ENCODE measurements at regions not wholly inside any gene's neighbourhood (a gene's known extent, or its start where the extent isn't known, plus 50 kb on each side); places are given as distances from the start of the nearest gene placed in this dataset.

DNA sequence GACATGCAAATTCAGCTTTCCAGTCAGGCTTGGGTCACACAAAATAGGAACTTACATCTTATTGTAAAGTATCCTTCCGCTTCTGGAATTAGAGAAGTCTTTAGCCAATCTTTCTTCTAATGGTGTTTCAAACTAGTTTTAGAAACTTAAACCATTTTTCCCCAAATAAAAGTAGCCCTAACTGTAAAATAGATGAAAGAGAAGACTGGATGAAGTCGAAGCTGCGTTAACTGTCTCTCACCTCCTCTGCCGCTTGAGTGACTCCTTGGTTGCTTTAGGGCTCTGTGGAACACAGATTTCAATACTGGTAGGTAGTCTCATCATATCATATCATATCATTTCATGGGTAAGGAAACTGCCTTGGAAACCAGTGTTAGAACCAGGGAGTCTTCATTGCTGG, 498.4 kb downstream of the XIRP2 start:
- no peak for DNase-seq (ENCODE audit: low read depth, low spot score)
- no peaks in the 10 kb centered on the region for H3K9me3 ChIP-seq (ENCODE audit: low read depth, low read length)
- no peak overlapping the region for H3K4me3 ChIP-seq
- TF ChIP-seq FOXP2 (optimal IDR thresholded peaks at IDR 0.05; ENCODE audit: control extremely low read depth, extremely low read length, insufficient read depth) (no peak), EZH2 (IDR thresholded peaks at IDR 0.05) (no peak), POLR2AphosphoS5 (IDR thresholded peaks at IDR 0.05; ENCODE audit: borderline replicate concordance, low read depth, low read length) (no peak)
- H3K9ac ChIP-seq (ENCODE audit: insufficient read length): no peak overlapping the region
- H3K27ac ChIP-seq: no peak overlapping the region
- no peaks in the 10 kb centered on the region for H3K36me3 ChIP-seq (ENCODE audit: insufficient read depth, low read length)

DNA sequence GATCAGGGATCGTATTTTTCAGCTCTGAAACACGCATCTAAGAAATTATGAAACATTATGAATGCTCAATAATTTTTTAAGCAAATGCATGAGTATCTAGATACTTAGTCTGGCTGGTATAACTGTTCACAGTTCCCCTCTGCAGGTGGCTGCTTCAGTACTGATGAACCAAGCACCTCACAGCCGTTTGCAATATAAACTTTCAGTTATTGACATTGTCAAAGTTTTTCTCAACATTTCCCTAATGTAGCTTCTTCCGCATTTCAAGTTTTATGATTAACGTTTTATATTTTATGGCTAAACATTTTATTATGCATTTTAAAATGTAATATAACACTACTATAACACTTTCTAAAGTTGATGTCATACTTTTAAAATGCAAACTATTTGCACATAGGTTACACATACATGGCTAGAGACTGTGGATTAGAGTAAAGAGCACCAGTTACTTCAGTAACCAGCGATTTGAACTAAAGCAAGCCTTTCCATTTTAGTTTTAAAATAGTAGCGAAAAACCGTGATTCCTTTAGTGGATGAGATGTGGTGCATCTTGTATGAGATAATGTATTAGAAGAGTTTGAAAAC, 495.4 kb downstream of the XIRP2 start:
- H3K9ac ChIP-seq (ENCODE audit: insufficient read length): no peak overlapping the region
- no peak for TF ChIP-seq EZH2 (IDR thresholded peaks at IDR 0.05)
- no peak for TF ChIP-seq FOXP2 (optimal IDR thresholded peaks at IDR 0.05; ENCODE audit: control extremely low read depth, extremely low read length, insufficient read depth)
- TF ChIP-seq POLR2AphosphoS5 (IDR thresholded peaks at IDR 0.05; ENCODE audit: borderline replicate concordance, low read depth, low read length): no peak
- no peaks in the 10 kb centered on the region for H3K36me3 ChIP-seq (ENCODE audit: insufficient read depth, low read length)
- DNase-seq (ENCODE audit: low read depth, low spot score): no peak
- no peak overlapping the region for H3K27ac ChIP-seq
- H3K9me3 ChIP-seq (ENCODE audit: low read depth, low read length): no peaks in the 10 kb centered on the region
- H3K4me3 ChIP-seq: no peak overlapping the region

DNA sequence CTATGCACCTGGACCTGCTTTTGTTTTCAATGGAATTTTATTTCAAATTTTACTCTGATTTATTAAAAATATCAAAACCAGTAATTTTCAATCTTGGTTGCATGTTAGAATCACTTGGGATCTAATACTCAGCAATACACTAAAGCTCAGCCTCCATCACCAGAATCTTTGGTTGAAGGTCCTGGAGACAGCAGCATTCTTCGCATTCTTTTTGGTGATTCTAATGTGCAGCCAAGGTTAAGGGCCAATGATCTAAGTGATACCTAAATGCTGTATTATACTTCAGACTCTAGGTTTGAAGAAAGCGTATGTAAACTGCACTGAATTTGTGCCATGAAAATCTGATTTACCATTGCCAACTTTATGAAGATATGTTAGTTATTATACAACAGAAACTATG, 493.1 kb downstream of the XIRP2 start:
- H3K4me3 ChIP-seq: no peak overlapping the region
- TF ChIP-seq POLR2AphosphoS5 (IDR thresholded peaks at IDR 0.05; ENCODE audit: borderline replicate concordance, low read depth, low read length) (no peak), FOXP2 (optimal IDR thresholded peaks at IDR 0.05; ENCODE audit: control extremely low read depth, extremely low read length, insufficient read depth) (no peak), EZH2 (IDR thresholded peaks at IDR 0.05) (no peak)
- no peak overlapping the region for H3K27ac ChIP-seq
- DNase-seq (ENCODE audit: low read depth, low spot score): no peak
- H3K36me3 ChIP-seq (ENCODE audit: insufficient read depth, low read length): no peaks in the 10 kb centered on the region
- H3K9me3 ChIP-seq (ENCODE audit: low read depth, low read length): no peaks in the 10 kb centered on the region
- H3K9ac ChIP-seq (ENCODE audit: insufficient read length): no peak overlapping the region

DNA sequence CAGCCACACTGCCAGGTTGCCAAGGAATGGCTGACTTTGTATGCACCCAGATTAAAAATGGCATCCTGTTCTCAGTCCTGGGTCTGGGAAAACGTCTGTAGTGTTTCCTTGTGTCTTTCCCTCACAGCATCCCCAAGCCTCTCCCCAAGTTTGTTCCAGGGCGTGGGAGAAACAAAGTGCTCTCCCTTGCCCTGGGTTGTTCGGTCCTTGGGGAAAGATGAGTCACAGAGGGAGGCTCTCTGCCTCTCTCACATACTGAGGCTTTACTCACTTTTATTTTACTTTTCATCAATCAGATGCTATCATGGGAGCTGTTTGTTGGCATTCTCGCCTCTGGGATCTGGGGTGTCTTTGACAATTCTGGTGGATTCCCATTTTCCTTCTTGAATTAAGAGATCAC, 492.3 kb downstream of the XIRP2 start:
- no peak for DNase-seq (ENCODE audit: low read depth, low spot score)
- Histone ChIP-seq H3K36me3 (ENCODE audit: insufficient read depth, low read length) (no peaks in the 10 kb centered on the region), H3K27ac (no peak overlapping the region), H3K9ac (ENCODE audit: insufficient read length) (no peak overlapping the region), H3K9me3 (ENCODE audit: low read depth, low read length) (no peaks in the 10 kb centered on the region), H3K4me3 (no peak overlapping the region)
- TF ChIP-seq EZH2 (IDR thresholded peaks at IDR 0.05) (no peak), FOXP2 (optimal IDR thresholded peaks at IDR 0.05; ENCODE audit: control extremely low read depth, extremely low read length, insufficient read depth) (no peak), POLR2AphosphoS5 (IDR thresholded peaks at IDR 0.05; ENCODE audit: borderline replicate concordance, low read depth, low read length) (no peak)

DNA sequence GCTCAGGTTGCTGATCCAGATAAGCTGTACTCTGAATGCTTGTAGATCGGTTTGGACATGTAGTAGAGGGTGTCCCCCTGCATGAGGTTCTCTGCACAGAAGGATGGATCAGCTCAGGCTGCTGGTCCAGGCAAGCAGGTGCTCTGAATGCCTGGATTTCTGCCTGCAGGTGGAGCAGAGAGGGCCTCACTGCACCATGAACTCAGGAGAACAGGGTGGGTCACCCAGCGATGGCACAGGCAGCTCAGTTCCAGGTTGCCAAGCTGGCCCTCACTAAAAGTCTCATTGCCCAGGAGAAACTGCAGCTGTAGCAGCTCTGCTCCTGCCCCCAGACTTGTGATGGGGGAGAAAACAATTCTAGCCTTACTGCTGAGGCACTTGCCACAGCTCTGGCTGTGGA, 491.8 kb downstream of the XIRP2 start:
- Histone ChIP-seq H3K27ac (no peak overlapping the region), H3K4me3 (no peak overlapping the region), H3K36me3 (ENCODE audit: insufficient read depth, low read length) (no peaks in the 10 kb centered on the region), H3K9ac (ENCODE audit: insufficient read length) (no peak overlapping the region), H3K9me3 (ENCODE audit: low read depth, low read length) (no peaks in the 10 kb centered on the region)
- DNase-seq (ENCODE audit: low read depth, low spot score): no peak
- TF ChIP-seq FOXP2 (optimal IDR thresholded peaks at IDR 0.05; ENCODE audit: control extremely low read depth, extremely low read length, insufficient read depth): no peak
- TF ChIP-seq EZH2 (IDR thresholded peaks at IDR 0.05): no peak
- no peak for TF ChIP-seq POLR2AphosphoS5 (IDR thresholded peaks at IDR 0.05; ENCODE audit: borderline replicate concordance, low read depth, low read length)

DNA sequence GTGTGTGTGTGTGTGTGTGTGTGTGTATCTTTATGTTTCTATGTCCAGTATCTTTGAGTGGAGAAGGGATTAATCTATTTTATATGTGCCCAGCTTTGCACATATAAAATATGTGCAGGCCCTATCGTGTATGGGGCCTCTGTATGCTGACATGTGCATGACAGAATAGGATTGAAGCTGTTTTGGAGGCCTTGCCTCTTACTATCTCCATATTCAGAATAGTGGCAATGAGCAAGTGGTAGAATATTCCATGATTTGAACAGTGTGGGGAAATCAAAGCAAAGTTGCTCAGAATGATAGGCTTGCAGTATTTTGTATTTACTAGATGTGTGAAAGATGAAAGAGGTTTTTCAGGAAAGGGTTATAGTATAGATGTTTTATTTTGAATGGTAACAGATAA, 480.8 kb downstream of the XIRP2 start:
- no peak for DNase-seq (ENCODE audit: low read depth, low spot score)
- TF ChIP-seq EZH2 (IDR thresholded peaks at IDR 0.05) (no peak), FOXP2 (optimal IDR thresholded peaks at IDR 0.05; ENCODE audit: control extremely low read depth, extremely low read length, insufficient read depth) (no peak), POLR2AphosphoS5 (IDR thresholded peaks at IDR 0.05; ENCODE audit: borderline replicate concordance, low read depth, low read length) (no peak)

DNA sequence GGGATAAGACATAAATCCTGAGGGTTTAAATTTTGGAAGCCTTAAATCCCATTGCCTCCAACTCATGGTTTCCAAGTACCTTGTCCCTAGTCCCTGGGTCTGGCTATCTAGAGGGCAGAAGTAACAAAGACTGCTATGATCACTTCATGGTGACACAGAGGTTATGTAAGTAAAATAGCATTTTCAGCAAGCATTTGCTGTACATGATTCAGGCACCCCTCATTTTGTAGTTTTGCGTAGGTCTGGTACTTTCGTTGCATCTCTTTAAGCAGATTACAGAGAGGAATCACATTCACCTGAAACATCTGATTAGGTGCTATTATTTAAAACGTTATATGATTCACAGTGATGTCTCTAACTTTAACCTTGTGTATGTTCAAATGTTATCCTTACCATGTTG, 480.1 kb downstream of the XIRP2 start:
- H3K36me3 ChIP-seq (ENCODE audit: insufficient read depth, low read length): no peaks in the 10 kb centered on the region
- no peak overlapping the region for H3K4me3 ChIP-seq
- no peak overlapping the region for H3K27ac ChIP-seq
- no peak for DNase-seq (ENCODE audit: low read depth, low spot score)
- TF ChIP-seq EZH2 (IDR thresholded peaks at IDR 0.05) (no peak), POLR2AphosphoS5 (IDR thresholded peaks at IDR 0.05; ENCODE audit: borderline replicate concordance, low read depth, low read length) (no peak), FOXP2 (optimal IDR thresholded peaks at IDR 0.05; ENCODE audit: control extremely low read depth, extremely low read length, insufficient read depth) (no peak)
- no peaks in the 10 kb centered on the region for H3K9me3 ChIP-seq (ENCODE audit: low read depth, low read length)
- H3K9ac ChIP-seq (ENCODE audit: insufficient read length): no peak overlapping the region

More for the DNA sequence above, 480.8 kb downstream of the XIRP2 start:
- H3K9me3 ChIP-seq (ENCODE audit: low read depth, low read length): no peaks in the 10 kb centered on the region
- no peak overlapping the region for H3K9ac ChIP-seq (ENCODE audit: insufficient read length)
- no peak overlapping the region for H3K4me3 ChIP-seq
- H3K27ac ChIP-seq: no peak overlapping the region
- no peaks in the 10 kb centered on the region for H3K36me3 ChIP-seq (ENCODE audit: insufficient read depth, low read length)

DNA sequence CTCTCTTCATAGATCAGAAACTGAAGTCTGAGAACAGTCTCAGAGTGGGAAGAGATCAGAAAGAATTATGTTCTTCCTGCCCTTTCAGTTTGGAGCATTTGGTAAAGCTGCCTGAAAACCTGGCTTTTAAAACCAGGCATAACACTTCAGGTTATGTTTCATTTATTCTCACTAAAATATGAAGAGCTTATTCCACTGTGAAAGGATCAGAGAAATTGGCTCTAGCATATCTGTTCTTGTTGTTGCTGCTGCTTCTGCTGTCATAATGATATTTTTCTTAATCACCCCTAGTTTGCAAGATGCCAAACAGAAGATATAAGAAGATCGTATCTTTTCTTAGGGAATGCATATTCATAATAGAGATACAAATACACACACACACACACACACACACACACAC, 476.9 kb downstream of the XIRP2 start:
- Histone ChIP-seq H3K36me3 (ENCODE audit: insufficient read depth, low read length) (no peaks in the 10 kb centered on the region), H3K27ac (no peak overlapping the region), H3K4me3 (no peak overlapping the region), H3K9me3 (ENCODE audit: low read depth, low read length) (no peaks in the 10 kb centered on the region), H3K9ac (ENCODE audit: insufficient read length) (no peak overlapping the region)
- TF ChIP-seq FOXP2 (optimal IDR thresholded peaks at IDR 0.05; ENCODE audit: control extremely low read depth, extremely low read length, insufficient read depth) (no peak), EZH2 (IDR thresholded peaks at IDR 0.05) (no peak), POLR2AphosphoS5 (IDR thresholded peaks at IDR 0.05; ENCODE audit: borderline replicate concordance, low read depth, low read length) (no peak)
- DNase-seq (ENCODE audit: low read depth, low spot score): no peak

DNA sequence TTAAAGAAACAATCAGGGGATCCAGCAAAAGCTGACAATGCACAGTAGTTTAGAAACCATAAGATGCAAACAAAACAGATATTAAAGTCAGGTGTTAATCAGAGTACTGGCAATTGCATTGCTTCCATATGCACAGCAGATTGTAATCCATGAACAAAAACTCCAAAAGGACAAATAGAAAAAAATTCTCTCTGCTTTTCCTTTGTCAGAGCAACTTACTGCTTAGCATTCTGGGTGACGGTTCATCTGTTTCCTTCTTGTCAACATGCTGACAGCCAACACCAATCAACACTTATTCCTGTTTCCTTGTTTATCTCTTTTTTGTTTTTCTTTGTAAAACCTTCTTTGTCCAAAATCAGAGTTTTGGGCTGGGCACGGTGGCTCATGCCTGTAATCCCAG, 473.1 kb downstream of the XIRP2 start:
- Histone ChIP-seq H3K4me3 (no peak overlapping the region), H3K9me3 (ENCODE audit: low read depth, low read length) (no peaks in the 10 kb centered on the region), H3K27ac (no peak overlapping the region), H3K9ac (ENCODE audit: insufficient read length) (no peak overlapping the region), H3K36me3 (ENCODE audit: insufficient read depth, low read length) (no peaks in the 10 kb centered on the region)
- DNase-seq (ENCODE audit: low read depth, low spot score): no peak
- TF ChIP-seq EZH2 (IDR thresholded peaks at IDR 0.05): no peak
- TF ChIP-seq POLR2AphosphoS5 (IDR thresholded peaks at IDR 0.05; ENCODE audit: borderline replicate concordance, low read depth, low read length): no peak
- no peak for TF ChIP-seq FOXP2 (optimal IDR thresholded peaks at IDR 0.05; ENCODE audit: control extremely low read depth, extremely low read length, insufficient read depth)
